NB4 (cell line): ENCODE measurements at regions not wholly inside any gene's neighbourhood (a gene's known extent, or its start where the extent isn't known, plus 50 kb on each side); places are given as distances from the start of the nearest gene placed in this dataset.

ENCODE experiments used
- DNase-seq: peaks from one replicate; pipeline ENCODE4 v3.0.0; 2010; ENCODE audit warnings: low read depth
- H3K4me3 ChIP-seq: one replicate; pipeline ENCODE4 v1.5.1; 2011; ENCODE audit warnings: mild to moderate bottlenecking, low read depth, low read length, moderate library complexity
- CTCF ChIP-seq: IDR thresholded peaks from one replicate; pipeline ENCODE4 v1.5.1; 2012; ENCODE audit warnings: low read depth, low read length
- MAX ChIP-seq: IDR thresholded peaks from 2 replicates; pipeline ENCODE4 v1.6.1; 2011; ENCODE audit warnings: low read depth, low read length
- MYC ChIP-seq: IDR thresholded peaks from 2 replicates; pipeline ENCODE4 v1.6.1; 2011; ENCODE audit warnings: low read depth, low read length
- POLR2A ChIP-seq: IDR thresholded peaks from 2 replicates; pipeline ENCODE4 v1.6.1; 2011; ENCODE audit warnings: mild to moderate bottlenecking; ENCODE audit not compliant: insufficient read length; ENCODE audit errors: extremely low read depth

DNA sequence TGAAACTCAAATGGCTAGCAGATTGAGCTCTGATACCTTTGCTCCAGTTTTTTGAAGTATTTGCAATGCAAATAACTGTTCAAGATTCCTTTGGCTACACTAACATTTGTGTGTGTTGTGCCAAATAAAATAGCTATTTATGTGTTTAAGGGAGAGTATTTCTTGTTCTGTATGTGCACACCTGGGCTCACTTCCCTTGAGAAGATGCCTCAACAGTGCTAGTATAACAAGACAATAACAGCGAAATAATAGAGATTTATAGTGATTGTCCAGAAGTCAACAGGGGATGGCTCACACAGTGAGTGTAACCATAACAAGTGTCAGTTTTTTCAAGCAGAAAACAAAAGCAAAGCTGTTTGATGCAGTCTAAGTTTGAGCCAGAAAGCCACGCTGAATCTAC is 460.5 kb downstream of the CENPC start:
- no peak for DNase-seq
- no peak for TF ChIP-seq MAX
- TF ChIP-seq POLR2A = no peak
- TF ChIP-seq MYC = no peak
- no peak for TF ChIP-seq CTCF
- H3K4me3 ChIP-seq = no peak overlapping the region

DNA sequence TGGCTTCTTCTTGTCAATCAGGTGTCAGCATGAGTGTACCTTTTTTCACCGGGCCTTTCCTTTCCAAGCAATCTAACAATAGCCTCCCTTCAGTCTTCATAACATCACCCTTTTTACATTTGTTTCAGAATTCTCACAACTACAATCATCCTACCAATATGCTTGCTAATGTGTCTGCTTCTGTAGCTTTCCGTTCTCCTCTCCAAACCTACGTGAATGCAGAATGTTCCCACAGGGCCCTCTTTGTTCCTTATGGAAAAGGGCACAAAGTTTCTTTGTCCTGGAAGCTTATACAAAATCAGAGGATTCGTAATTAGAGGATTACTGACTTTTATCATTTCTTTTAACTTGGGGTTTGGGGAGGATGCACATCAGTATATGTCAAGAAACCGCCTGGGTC is 461.8 kb downstream of the CENPC start:
- no peak overlapping the region for H3K4me3 ChIP-seq
- no peak for DNase-seq
- TF ChIP-seq CTCF (no peak), POLR2A (no peak), MAX (no peak), MYC (no peak)

DNA sequence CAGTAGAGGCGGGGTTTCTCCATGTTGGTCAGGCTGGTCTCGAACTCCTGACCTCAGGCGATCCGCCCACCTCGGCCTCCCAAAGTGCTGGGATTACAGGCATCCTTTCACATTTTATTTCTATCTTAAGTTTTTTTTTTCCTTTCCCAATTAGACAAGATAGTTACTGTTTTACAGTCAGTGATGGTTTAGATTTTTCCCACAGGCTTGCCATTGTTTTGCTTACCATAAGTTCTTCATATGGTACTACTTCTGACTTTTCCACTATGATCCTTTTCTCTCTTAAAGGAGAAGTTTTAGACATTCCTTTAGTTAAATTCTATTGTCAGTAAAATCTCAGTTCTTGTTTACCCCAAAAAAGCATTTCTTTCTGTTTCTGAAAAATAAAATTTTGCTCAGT is 462.6 kb downstream of the CENPC start:
- DNase-seq = no peak
- H3K4me3 ChIP-seq = no peak overlapping the region
- TF ChIP-seq MAX (no peak), CTCF (no peak), MYC (no peak), POLR2A (no peak)

DNA sequence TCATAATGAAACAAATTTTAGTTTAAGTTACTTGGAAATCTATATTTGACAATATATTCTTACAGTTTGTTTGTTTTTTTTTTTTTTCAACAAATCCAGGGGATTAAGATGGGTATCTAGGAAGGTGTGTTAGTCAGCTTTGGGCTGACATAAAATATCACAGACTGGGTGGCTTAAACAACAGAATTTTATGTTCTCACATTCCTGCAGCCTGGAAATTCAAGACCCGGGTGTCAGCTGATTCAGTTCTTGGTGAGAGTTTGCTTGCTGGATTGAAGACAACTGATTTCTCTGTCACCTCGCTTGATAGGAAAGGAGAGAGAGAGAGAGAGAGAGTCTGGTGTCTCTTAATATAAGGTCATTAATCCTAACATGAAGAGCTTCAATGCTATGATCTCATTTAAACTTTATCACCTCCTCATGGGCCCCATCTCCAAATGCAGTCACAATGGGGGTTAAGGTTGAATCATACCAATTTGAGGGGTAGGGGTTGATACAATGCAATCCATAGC is 465.2 kb downstream of the CENPC start:
- no peak overlapping the region for H3K4me3 ChIP-seq
- TF ChIP-seq MAX = no peak
- TF ChIP-seq POLR2A = no peak
- TF ChIP-seq MYC = no peak
- no peak for TF ChIP-seq CTCF
- no peak for DNase-seq

- DNase-seq = no peak
- TF ChIP-seq MAX (no peak), POLR2A (no peak)
Observed at GRCh38 chr4:67071641-67072040, 473.7 kb downstream of the CENPC start.

DNA sequence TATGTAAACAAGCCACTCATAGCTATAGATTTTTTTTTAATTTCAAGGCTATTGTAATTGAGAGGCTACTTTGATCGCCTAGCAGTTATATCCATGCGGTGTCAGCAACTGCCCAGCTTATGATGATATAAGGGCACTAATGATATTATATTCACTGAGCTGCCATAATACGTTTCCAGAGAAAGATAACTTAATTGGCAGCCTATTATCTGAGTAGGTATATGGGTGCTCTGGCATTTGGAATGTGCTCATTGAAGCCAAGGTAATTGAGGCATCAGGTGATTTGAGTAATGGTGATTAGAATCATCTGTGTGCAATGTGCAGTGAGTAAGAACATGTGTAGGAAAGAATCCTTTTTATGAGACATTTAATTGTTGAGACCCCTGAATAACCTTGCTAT is 490.0 kb downstream of the CENPC start:
- DNase-seq = no peak
- no peak overlapping the region for H3K4me3 ChIP-seq
- TF ChIP-seq POLR2A (no peak), CTCF (no peak), MYC (no peak), MAX (no peak)

More at GRCh38 chr4:67071641-67072040, 473.7 kb downstream of the CENPC start:
- no peak overlapping the region for H3K4me3 ChIP-seq
